Vagina (tissue), 2 donors: ENCODE measurements at regions not wholly inside any gene's neighbourhood (a gene's known extent, or its start where the extent isn't known, plus 50 kb on each side); places are given as distances from the start of the nearest gene placed in this dataset.
"Not testable (repeated sequence)": the region's sequence is repeated elsewhere in the genome, so short reads cannot be mapped to it uniquely, and the experiment has no call there.

Experiments
- DNase-seq, 2 donors: peaks; one replicate each; pipeline ENCODE4 v3.0.0-alpha.2; 2017; ENCODE audit errors: extremely low spot score in 2 of 2
- H3K27ac ChIP-seq: fragments of 200-600 bp; sonication (generic); one replicate; pipeline ENCODE4 v1.5.1; 2019
- H3K27me3 ChIP-seq: fragments of 200-600 bp; sonication (generic); one replicate; pipeline ENCODE4 v1.5.1; 2019
- H3K36me3 ChIP-seq, 2 donors: fragments of 200-600 bp; sonication (generic); one replicate each; pipeline ENCODE4 v1.5.1; 2017 to 2019
- H3K4me1 ChIP-seq: fragments of 200-600 bp; sonication (generic); one replicate; pipeline ENCODE4 v1.5.1; 2019
- H3K4me3 ChIP-seq, 2 donors: fragments of 200-600 bp; sonication (generic); 1 replicate in 1 of 2; 2 replicates in 1 of 2; pipeline ENCODE4 v1.5.1; 2016 to 2019
- H3K9me3 ChIP-seq: fragments of 200-600 bp; sonication (generic); one replicate; pipeline ENCODE4 v1.5.1; 2019
- CTCF ChIP-seq, 3 experiments: fragments of 450-650 bp in 2 of 3; fragments of 200-600 bp in 1 of 3; sonication (generic) in 1 of 3; IDR thresholded peaks; one replicate each; pipeline ENCODE4 v1.5.1; 2017 to 2019; ENCODE audit warnings: antibody characterized with exemption in 3 of 3, mild to moderate bottlenecking in 2 of 3, moderate library complexity in 2 of 3
- POLR2A ChIP-seq, 2 donors: fragments of 450-650 bp; IDR thresholded peaks; one replicate each; pipeline ENCODE4 v1.6.1; 2017; ENCODE audit warnings: antibody characterized with exemption in 2 of 2, mild to moderate bottlenecking in 2 of 2, moderate library complexity in 2 of 2
- POLR2AphosphoS5 ChIP-seq, 2 donors: sonication (generic); formaldehyde crosslinking; IDR thresholded peaks; one replicate each; pipeline ENCODE4 v1.9.0; 2017; ENCODE audit warnings: antibody characterized with exemption in 2 of 2, mild to moderate bottlenecking in 2 of 2, low read depth in 1 of 2; ENCODE audit not compliant: insufficient read depth in 1 of 2
- intact Hi-C: fragments of 100-400 bp; cut with DNase I; formaldehyde crosslinking; loops from one replicate; pipeline ENCODE4 v1.15.1; 2023

- Histone ChIP-seq H3K4me1 (no peaks in the 10 kb centered on the region), H3K9me3 (no peaks in the 10 kb centered on the region)
Observed at GRCh38 chr7:91731976-91732375, 148.5 kb downstream of the MTERF1 start.

GRCh38 chr7:91749418-91749817 is 131.1 kb downstream of the MTERF1 start:
- Histone ChIP-seq H3K4me1 (no peaks in the 10 kb centered on the region), H3K4me3 (no peak overlapping the region), H3K27ac (no peak overlapping the region), H3K9me3 (no peaks in the 10 kb centered on the region), H3K27me3 (no peaks in the 10 kb centered on the region), H3K36me3 (no peaks in the 10 kb centered on the region)
- TF ChIP-seq POLR2AphosphoS5 (IDR thresholded peaks at IDR 0.05; ENCODE audit: insufficient read depth in 1 of 2, low read depth in 1 of 2) (no peak), POLR2A (IDR thresholded peaks at IDR 0.05) (no peak), CTCF (IDR thresholded peaks at IDR 0.05) (no peak)
- no peak for DNase-seq
- intact Hi-C loops, result no loop called here

More at GRCh38 chr7:91731976-91732375, 148.5 kb downstream of the MTERF1 start:
- no peak for DNase-seq
- intact Hi-C loops, result no loop called here
- TF ChIP-seq POLR2AphosphoS5 (IDR thresholded peaks at IDR 0.05; ENCODE audit: insufficient read depth in 1 of 2, low read depth in 1 of 2) (no peak), CTCF (IDR thresholded peaks at IDR 0.05) (no peak)
- Histone ChIP-seq H3K27ac (no peak overlapping the region), H3K4me3 (no peak overlapping the region), H3K27me3 (no peaks in the 10 kb centered on the region), H3K36me3 (no peaks in the 10 kb centered on the region)

GRCh38 chr7:91750091-91750490 is 130.4 kb downstream of the MTERF1 start:
- H3K4me3 ChIP-seq, result no peak overlapping the region
- H3K4me1 ChIP-seq, result no peaks in the 10 kb centered on the region
- H3K27ac ChIP-seq, result no peak overlapping the region
- H3K9me3 ChIP-seq, result no peaks in the 10 kb centered on the region
- TF ChIP-seq CTCF (IDR thresholded peaks at IDR 0.05), result no peak
- TF ChIP-seq POLR2A (IDR thresholded peaks at IDR 0.05), result no peak
- no peak for TF ChIP-seq POLR2AphosphoS5 (IDR thresholded peaks at IDR 0.05; ENCODE audit: insufficient read depth in 1 of 2, low read depth in 1 of 2)
- no peak for DNase-seq
- intact Hi-C loops, result no loop called here
- H3K27me3 ChIP-seq, result no peaks in the 10 kb centered on the region
- no peaks in the 10 kb centered on the region for H3K36me3 ChIP-seq

GRCh38 chr7:91752102-91752501 is 128.4 kb downstream of the MTERF1 start:
- intact Hi-C loops, result no loop called here
- TF ChIP-seq POLR2AphosphoS5 (IDR thresholded peaks at IDR 0.05; ENCODE audit: insufficient read depth in 1 of 2, low read depth in 1 of 2) (no peak), POLR2A (IDR thresholded peaks at IDR 0.05) (no peak), CTCF (IDR thresholded peaks at IDR 0.05) (no peak)
- no peaks in the 10 kb centered on the region for H3K4me1 ChIP-seq
- no peak for DNase-seq
- H3K36me3 ChIP-seq, result no peaks in the 10 kb centered on the region
- no peak overlapping the region for H3K4me3 ChIP-seq
- H3K27ac ChIP-seq, result no peak overlapping the region
- H3K9me3 ChIP-seq, result no peaks in the 10 kb centered on the region
- no peaks in the 10 kb centered on the region for H3K27me3 ChIP-seq

GRCh38 chr7:91754280-91754679 is 126.2 kb downstream of the MTERF1 start:
- H3K4me1 ChIP-seq, H3K27ac ChIP-seq, H3K4me3 ChIP-seq, H3K36me3 ChIP-seq, DNase-seq, intact Hi-C loops, H3K9me3 ChIP-seq, H3K27me3 ChIP-seq: not testable (repeated sequence)

- H3K9me3 ChIP-seq, H3K4me3 ChIP-seq, H3K36me3 ChIP-seq, DNase-seq, intact Hi-C loops, H3K27ac ChIP-seq, H3K27me3 ChIP-seq, H3K4me1 ChIP-seq: not testable (repeated sequence)
Observed at GRCh38 chr7:91755121-91755520, 125.4 kb downstream of the MTERF1 start.
